SK-N-SH (cell line): ENCODE measurements at regions not wholly inside any gene's neighbourhood (a gene's known extent, or its start where the extent isn't known, plus 50 kb on each side); places are given as distances from the start of the nearest gene placed in this dataset.

ENCODE experiments used
- CTCF ChIA-PET: fragments of 300-600, 350-600 bp; formaldehyde crosslinking; extraction: SDS; loops from one replicate; lab custom pipeline; 2021; lab: Yijun Ruan, JAX
- POLR2A ChIA-PET: fragments of 350-600 bp; sonication (Branson Sonifier 250); formaldehyde crosslinking; extraction: SDS; loops from one replicate; lab custom pipeline; 2020; ENCODE audit warnings: antibody characterized with exemption, inconsistent platforms; lab: Yijun Ruan, JAX
- DNase-seq: peaks from one replicate; pipeline ENCODE4 v3.0.0; 2012
- H2AFZ ChIP-seq: fragments of 200-600 bp; sonication (generic); 2 replicates; pipeline ENCODE4 v1.8.1; 2016; ENCODE audit warnings: antibody characterized with exemption, mild to moderate bottlenecking, low read depth
- H3F3A ChIP-seq: fragments of 200-600 bp; sonication (generic); replicated peaks from 2 replicates; pipeline ENCODE3; 2016; ENCODE audit warnings: antibody characterized with exemption, mild to moderate bottlenecking; ENCODE audit not compliant: insufficient read depth
- H3K27ac ChIP-seq, 2 experiments: fragments of 200-500 bp in 1 of 2; fragments of 200-600 bp in 1 of 2; sonication (Bioruptor generic) in 1 of 2; sonication (generic), shearing (Covaris generic) in 1 of 2; 2 replicates each; pipeline versions ENCODE4 v1.5.1 to v1.6.1; 2014 to 2016; ENCODE audit warnings: low read depth in 2 of 2, inconsistent platforms in 1 of 2, low read length in 1 of 2, mild to moderate bottlenecking in 1 of 2, mixed read lengths in 1 of 2
- H3K27me3 ChIP-seq: fragments of 200-600 bp; sonication (generic), shearing (Covaris generic); 2 replicates; pipeline ENCODE4 v1.6.1; 2016; ENCODE audit warnings: mixed run types; ENCODE audit not compliant: insufficient read depth
- H3K36me3 ChIP-seq, 2 experiments: fragments of 200-500 bp in 1 of 2; fragments of 200-600 bp in 1 of 2; sonication (Bioruptor generic) in 1 of 2; sonication (generic) in 1 of 2; replicated peaks in 1 of 2; 2 replicates each; pipeline versions ENCODE3 to v1.5.1; 2014 to 2016; ENCODE audit warnings: low read length in 1 of 2, mild to moderate bottlenecking in 1 of 2; ENCODE audit not compliant: insufficient read depth in 2 of 2, control insufficient read depth in 1 of 2
- H3K4me1 ChIP-seq, 2 experiments: fragments of 200-500 bp in 1 of 2; fragments of 200-600 bp in 1 of 2; sonication (Bioruptor generic) in 1 of 2; sonication (generic), shearing (Covaris generic) in 1 of 2; 2 replicates each; pipeline versions ENCODE4 v1.5.1 to v1.6.1; 2014 to 2016; ENCODE audit warnings: low read depth in 1 of 2, low read length in 1 of 2, mixed run types in 1 of 2; ENCODE audit not compliant: insufficient read depth in 2 of 2, control insufficient read depth in 1 of 2
- H3K4me2 ChIP-seq: fragments of 200-600 bp; sonication (generic), shearing (Covaris generic); 2 replicates; pipeline ENCODE4 v1.6.1; 2017; ENCODE audit warnings: mixed run types
- H3K4me3 ChIP-seq, 2 experiments: fragments of 200-500 bp in 1 of 2; fragments of 200-600 bp in 1 of 2; sonication (Bioruptor generic) in 1 of 2; sonication (generic), shearing (Covaris generic) in 1 of 2; 2 replicates each; pipeline versions ENCODE4 v1.5.1 to v1.8.1; 2014 to 2016; ENCODE audit warnings: low read depth in 2 of 2, inconsistent platforms in 1 of 2, low read length in 1 of 2, mild to moderate bottlenecking in 1 of 2, mixed read lengths in 1 of 2, moderate library complexity in 1 of 2
- H3K79me2 ChIP-seq: fragments of 200-600 bp; sonication (generic); 2 replicates; pipeline ENCODE4 v1.8.1; 2017; ENCODE audit warnings: mild to moderate bottlenecking; ENCODE audit not compliant: insufficient read depth
- H3K9ac ChIP-seq: fragments of 200-600 bp; sonication (generic); 2 replicates; pipeline ENCODE4 v1.6.1; 2017; ENCODE audit warnings: mixed run types
- H3K9me2 ChIP-seq: fragments of 200-600 bp; sonication (generic); 2 replicates; pipeline ENCODE4 v1.6.1; 2017; ENCODE audit warnings: mixed run types
- H3K9me3 ChIP-seq: fragments of 200-600 bp; sonication (generic); 2 replicates; pipeline ENCODE4 v1.6.1; 2017; ENCODE audit warnings: mixed run types, mild to moderate bottlenecking, moderate library complexity
- H4K20me1 ChIP-seq: fragments of 200-600 bp; sonication (generic); 2 replicates; pipeline ENCODE4 v1.6.1; 2017; ENCODE audit warnings: mild to moderate bottlenecking, mixed run types; ENCODE audit not compliant: insufficient read depth
- EZH2phosphoT487 ChIP-seq: fragments of 200-600 bp; sonication (generic); IDR thresholded peaks from 2 replicates; pipeline ENCODE4 v1.6.1; 2017; ENCODE audit warnings: low read depth, mixed run types, mild to moderate bottlenecking, antibody characterized with exemption, moderate library complexity, borderline replicate concordance
- FOSL2 ChIP-seq: IDR thresholded peaks from 2 replicates; pipeline ENCODE4 v1.4.0; 2012; ENCODE audit warnings: low read depth, mild to moderate bottlenecking, moderate library complexity, borderline replicate concordance
- FOXJ3 ChIP-seq: sonication (generic); formaldehyde crosslinking; IDR thresholded peaks from 2 replicates; pipeline ENCODE4 v1.5.1; 2020; ENCODE audit warnings: mild to moderate bottlenecking, missing genetic modification reagents
- NRF1 ChIP-seq: IDR thresholded peaks from 2 replicates; pipeline ENCODE4 v1.6.1; 2012; ENCODE audit warnings: low read depth, mild to moderate bottlenecking, low read length
- POLR2AphosphoS5 ChIP-seq: IDR thresholded peaks from 2 replicates; pipeline ENCODE4 v1.6.1; 2012; ENCODE audit warnings: low read depth, low read length
- RAD21 ChIP-seq: IDR thresholded peaks from 2 replicates; pipeline ENCODE4 v1.6.1; 2012; ENCODE audit warnings: mild to moderate bottlenecking, low read length
- RFX5 ChIP-seq: IDR thresholded peaks from 2 replicates; pipeline ENCODE4 v1.6.1; 2012; ENCODE audit warnings: mild to moderate bottlenecking, improper control_type of control experiment, low read length
- SMC3 ChIP-seq: IDR thresholded peaks from 2 replicates; pipeline ENCODE4 v1.6.1; 2012; ENCODE audit warnings: low read depth, low read length, improper control_type of control experiment
- TAF1 ChIP-seq: IDR thresholded peaks from 2 replicates; pipeline ENCODE4 v1.6.1; 2012; ENCODE audit warnings: low read depth, mild to moderate bottlenecking, low read length, moderate library complexity, borderline replicate concordance
- WGBS: methylation state at CpG from one replicate; pipeline ENCODE4 v1.1.6; 2017; ENCODE audit warnings: low lambda C conversion rate; 5-methylcytosine and 5-hydroxymethylcytosine counted together
- small RNA-seq, 7 experiments: library from RNA; depleted of rRNA; stranded (forward); fragments of <200 nt; gene quantifications; one replicate each; pipeline ENCODE3, GENCODE V24; 2012
- TF ChIP-seq, protein P1 (sequence below): fragments of 150-350 bp; IDR thresholded peaks from 2 replicates; pipeline ENCODE4 v1.6.1; 2016; ENCODE audit warnings: mild to moderate bottlenecking, low read depth, low read length
- TF ChIP-seq, protein P2 (sequence below): fragments of 200-600 bp; sonication (generic); IDR thresholded peaks from 2 replicates; pipeline ENCODE4 v1.6.1; 2017; ENCODE audit warnings: antibody characterized with exemption, mild to moderate bottlenecking, moderate library complexity

DNA sequence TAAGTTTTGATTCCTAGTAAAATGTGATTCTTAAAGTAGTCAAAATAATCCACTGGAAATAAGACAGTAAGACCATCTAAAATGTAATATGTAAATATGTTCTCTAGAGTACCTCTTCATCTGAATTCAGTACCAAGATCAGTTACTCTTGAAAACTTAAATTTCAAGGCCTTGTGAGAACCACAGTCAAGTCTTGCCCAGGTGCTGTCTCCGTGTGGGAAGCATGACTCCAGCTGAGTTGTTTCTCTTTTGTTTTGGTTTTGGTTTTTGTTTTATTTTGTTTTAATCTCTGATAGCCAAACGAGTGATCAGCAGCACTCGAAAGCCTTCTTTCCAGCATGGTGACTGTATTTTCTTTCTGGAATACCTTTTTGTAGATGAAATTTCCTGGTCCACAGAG is 907.0 kb downstream of the KCNJ18 start:
- POLR2A ChIA-PET, result no interaction called here
- no peak overlapping the region for H3K4me2 ChIP-seq
- no peaks in the 10 kb centered on the region for H3K4me1 ChIP-seq
- H3K9ac ChIP-seq, result no peak overlapping the region
- no peak overlapping the region for H2AFZ ChIP-seq
- WGBS, result under 1% methylated on average over 3 of the region's 3 CpGs
- TF ChIP-seq, protein P1, sequence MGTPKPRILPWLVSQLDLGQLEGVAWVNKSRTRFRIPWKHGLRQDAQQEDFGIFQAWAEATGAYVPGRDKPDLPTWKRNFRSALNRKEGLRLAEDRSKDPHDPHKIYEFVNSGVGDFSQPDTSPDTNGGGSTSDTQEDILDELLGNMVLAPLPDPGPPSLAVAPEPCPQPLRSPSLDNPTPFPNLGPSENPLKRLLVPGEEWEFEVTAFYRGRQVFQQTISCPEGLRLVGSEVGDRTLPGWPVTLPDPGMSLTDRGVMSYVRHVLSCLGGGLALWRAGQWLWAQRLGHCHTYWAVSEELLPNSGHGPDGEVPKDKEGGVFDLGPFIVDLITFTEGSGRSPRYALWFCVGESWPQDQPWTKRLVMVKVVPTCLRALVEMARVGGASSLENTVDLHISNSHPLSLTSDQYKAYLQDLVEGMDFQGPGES, result no peak
- H3K36me3 ChIP-seq, result no peaks in the 10 kb centered on the region
- H3K9me2 ChIP-seq, result no peaks in the 10 kb centered on the region
- DNase-seq, result no peak
- no peaks in the 10 kb centered on the region for H4K20me1 ChIP-seq
- no peak overlapping the region for H3K27ac ChIP-seq
- H3F3A ChIP-seq, result no peaks in the 10 kb centered on the region
- H3K4me3 ChIP-seq, result no peak overlapping the region
- no peaks in the 10 kb centered on the region for H3K27me3 ChIP-seq
- no peaks in the 10 kb centered on the region for H3K79me2 ChIP-seq
- CTCF ChIA-PET, result no interaction called here
- H3K9me3 ChIP-seq, result no peaks in the 10 kb centered on the region

DNA sequence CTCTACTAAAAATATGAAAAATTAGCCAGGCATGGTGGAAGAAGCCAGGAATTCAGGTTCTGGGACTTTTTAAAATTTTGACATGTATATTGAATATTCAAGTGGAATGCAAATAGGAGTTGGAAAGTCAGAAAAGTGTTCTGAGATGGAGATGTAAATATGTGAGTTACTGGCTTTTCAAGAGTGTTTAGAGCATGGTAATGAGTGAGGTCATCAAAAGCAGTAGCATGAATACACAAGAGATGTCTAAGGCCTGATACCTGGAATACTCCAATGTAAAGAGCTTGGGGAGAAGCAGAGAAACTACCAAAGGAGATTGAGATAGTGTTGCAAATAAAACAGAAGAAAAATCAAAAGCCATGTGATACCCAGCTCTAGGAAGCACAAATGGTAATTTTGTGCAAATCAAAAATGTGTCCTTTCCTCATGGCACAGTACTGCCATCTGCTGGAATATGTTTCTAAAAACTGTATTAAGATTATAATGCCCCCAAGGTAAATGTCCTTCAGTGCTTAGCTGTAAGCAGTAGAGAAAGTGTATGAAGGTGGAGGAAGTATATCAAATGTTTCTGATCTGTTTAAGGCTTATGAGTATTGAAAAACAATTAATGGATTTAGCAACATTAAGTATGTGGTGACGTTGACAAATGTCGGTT is 908.4 kb downstream of the KCNJ18 start:
- H3K9me3 ChIP-seq, result no peaks in the 10 kb centered on the region
- H2AFZ ChIP-seq, result no peak overlapping the region
- H4K20me1 ChIP-seq, result no peaks in the 10 kb centered on the region
- H3K4me2 ChIP-seq, result no peak overlapping the region
- WGBS, result 0% methylated on average over 2 of the region's 2 CpGs
- no peak overlapping the region for H3K9ac ChIP-seq
- no peak for DNase-seq
- no peaks in the 10 kb centered on the region for H3F3A ChIP-seq
- POLR2A ChIA-PET, result no interaction called here
- H3K9me2 ChIP-seq, result no peaks in the 10 kb centered on the region
- H3K27me3 ChIP-seq, result no peaks in the 10 kb centered on the region
- H3K36me3 ChIP-seq, result no peaks in the 10 kb centered on the region
- CTCF ChIA-PET, result no interaction called here
- H3K27ac ChIP-seq, result no peak overlapping the region
- H3K4me3 ChIP-seq, result no peak overlapping the region
- H3K79me2 ChIP-seq, result no peaks in the 10 kb centered on the region
- TF ChIP-seq EZH2phosphoT487 (no peak), RFX5 (no peak), NRF1 (no peak), TAF1 (no peak), SMC3 (0 out of 2 replicates have a peak, but pooled peaks have one; percentile 3), FOSL2 (no peak), RAD21 (peak; percentile 42; the same call in 1 of the 2 replicates), POLR2AphosphoS5 (no peak), FOXJ3 (CRISPR knock-in tag) (no peak)
- TF ChIP-seq, protein P2, sequence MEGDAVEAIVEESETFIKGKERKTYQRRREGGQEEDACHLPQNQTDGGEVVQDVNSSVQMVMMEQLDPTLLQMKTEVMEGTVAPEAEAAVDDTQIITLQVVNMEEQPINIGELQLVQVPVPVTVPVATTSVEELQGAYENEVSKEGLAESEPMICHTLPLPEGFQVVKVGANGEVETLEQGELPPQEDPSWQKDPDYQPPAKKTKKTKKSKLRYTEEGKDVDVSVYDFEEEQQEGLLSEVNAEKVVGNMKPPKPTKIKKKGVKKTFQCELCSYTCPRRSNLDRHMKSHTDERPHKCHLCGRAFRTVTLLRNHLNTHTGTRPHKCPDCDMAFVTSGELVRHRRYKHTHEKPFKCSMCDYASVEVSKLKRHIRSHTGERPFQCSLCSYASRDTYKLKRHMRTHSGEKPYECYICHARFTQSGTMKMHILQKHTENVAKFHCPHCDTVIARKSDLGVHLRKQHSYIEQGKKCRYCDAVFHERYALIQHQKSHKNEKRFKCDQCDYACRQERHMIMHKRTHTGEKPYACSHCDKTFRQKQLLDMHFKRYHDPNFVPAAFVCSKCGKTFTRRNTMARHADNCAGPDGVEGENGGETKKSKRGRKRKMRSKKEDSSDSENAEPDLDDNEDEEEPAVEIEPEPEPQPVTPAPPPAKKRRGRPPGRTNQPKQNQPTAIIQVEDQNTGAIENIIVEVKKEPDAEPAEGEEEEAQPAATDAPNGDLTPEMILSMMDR, result peak; percentile 65
- TF ChIP-seq, protein P1, result no peak
- H3K4me1 ChIP-seq, result no peaks in the 10 kb centered on the region

Small RNA genes lying in the stretch of these regions (small RNA-seq; reads per million reads assigned to genes)
- 0 reads per million in 7 experiments for gene ABBA01006766.1
- 0 reads per million in 7 experiments for gene NMTRS-TGA3-1
